ENCODE measurements at regions not wholly inside any gene's neighbourhood (a gene's known extent, or its start where the extent isn't known, plus 50 kb on each side); places are given as distances from the start of the nearest gene placed in this dataset.

DNA sequence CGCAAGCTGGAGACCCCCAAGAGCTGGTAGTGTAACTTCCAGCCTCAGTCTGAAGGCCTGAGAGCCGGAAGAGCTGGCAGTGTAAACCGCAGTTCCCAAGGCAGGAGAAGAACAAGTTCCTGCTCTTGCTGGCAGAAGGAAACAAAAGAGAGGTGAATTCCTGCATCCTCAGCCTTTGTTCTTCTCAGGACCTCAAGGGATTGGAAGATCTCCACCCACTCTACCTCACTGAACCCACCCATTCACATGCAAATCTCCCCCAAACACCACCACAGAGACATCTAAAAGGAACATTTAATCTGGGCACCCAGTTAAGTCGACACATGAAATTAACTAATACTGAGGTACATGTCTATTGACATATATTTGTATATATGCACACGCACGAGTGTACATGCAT lies 1310.3 kb downstream of the TBC1D22A start:
- H3K27ac ChIP-seq (ENCODE audit: low read length), result peak overlapping the region; percentile 99
- no peak overlapping the region for H2AFZ ChIP-seq (ENCODE audit: low read length)
- H3K9me3 ChIP-seq (ENCODE audit: low read length), result no peaks in the 10 kb centered on the region
- H3K9ac ChIP-seq (ENCODE audit: low read length), result peak overlapping the region; percentile 58
- no peaks in the 10 kb centered on the region for H3K79me2 ChIP-seq (ENCODE audit: low read length)
- H3K4me1 ChIP-seq (ENCODE audit: low read length), result peaks cover 78% of the 10 kb centered on the region
- H4K20me1 ChIP-seq (ENCODE audit: insufficient read depth, low read depth, low read length), result no peaks in the 10 kb centered on the region
- H3K9me2 ChIP-seq (replicated peaks; ENCODE audit: insufficient read depth, low read length), result no peaks in the 10 kb centered on the region
- peak overlapping the region; percentile 33; the same call in 1 of the 2 replicates for H3K4me3 ChIP-seq (ENCODE audit: low read length)
- H3K4me2 ChIP-seq (ENCODE audit: low read depth, low read length, poor library complexity, severe bottlenecking), result peak overlapping the region; percentile 79
- peak; percentile 74 for DNase-seq
- no peaks in the 10 kb centered on the region for H3K27me3 ChIP-seq (ENCODE audit: low read length)
- no peaks in the 10 kb centered on the region for H3K36me3 ChIP-seq (ENCODE audit: insufficient read depth, low read length)

GRCh38 chr22:48071828-48072227 lies 1309.4 kb downstream of the TBC1D22A start:
- Histone ChIP-seq H3K27ac (ENCODE audit: low read length) (peak overlapping the region; percentile 99), H3K9me3 (ENCODE audit: low read length) (no peaks in the 10 kb centered on the region), H3K9me2 (replicated peaks; ENCODE audit: insufficient read depth, low read length) (no peaks in the 10 kb centered on the region), H3K27me3 (ENCODE audit: low read length) (no peaks in the 10 kb centered on the region), H3K4me2 (ENCODE audit: low read depth, low read length, poor library complexity, severe bottlenecking) (peak overlapping the region; percentile 79), H3K79me2 (ENCODE audit: low read length) (no peaks in the 10 kb centered on the region), H3K4me1 (ENCODE audit: low read length) (peaks cover 69% of the 10 kb centered on the region), H3K9ac (ENCODE audit: low read length) (peak overlapping the region; percentile 72), H2AFZ (ENCODE audit: low read length) (no peak overlapping the region), H3K4me3 (ENCODE audit: low read length) (0 out of 2 replicates have a peak overlapping the region, but pooled peaks have one; percentile 44), H3K36me3 (ENCODE audit: insufficient read depth, low read length) (no peaks in the 10 kb centered on the region), H4K20me1 (ENCODE audit: insufficient read depth, low read depth, low read length) (no peaks in the 10 kb centered on the region)
- DNase-seq, result peak; percentile 97

DNA sequence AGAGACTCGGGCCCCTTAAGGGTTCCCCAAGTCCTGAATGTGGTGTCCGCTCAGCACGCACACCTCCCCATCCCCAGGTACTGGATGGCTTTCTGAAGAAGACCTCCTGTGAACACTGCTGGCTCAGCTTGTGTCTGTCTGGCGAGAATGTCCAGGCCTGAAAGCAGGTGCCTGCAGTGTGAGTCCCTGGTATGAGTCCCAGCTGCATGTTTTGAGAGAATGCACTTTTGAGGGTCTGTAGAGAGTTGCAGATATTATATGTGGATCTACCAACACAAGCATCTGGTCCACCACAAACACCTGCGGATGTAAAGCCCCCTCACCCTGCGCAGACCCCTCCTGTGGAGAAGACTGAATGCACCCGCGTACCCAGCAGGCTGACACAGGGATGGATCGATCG lies 1308.9 kb downstream of the TBC1D22A start:
- Histone ChIP-seq H3K9ac (ENCODE audit: low read length) (peak overlapping the region; percentile 72), H2AFZ (ENCODE audit: low read length) (no peak overlapping the region), H3K9me3 (ENCODE audit: low read length) (no peaks in the 10 kb centered on the region), H3K79me2 (ENCODE audit: low read length) (no peaks in the 10 kb centered on the region), H3K4me3 (ENCODE audit: low read length) (peak overlapping the region; percentile 44; the same call in 1 of the 2 replicates), H3K4me2 (ENCODE audit: low read depth, low read length, poor library complexity, severe bottlenecking) (peak overlapping the region; percentile 79), H3K4me1 (ENCODE audit: low read length) (peaks cover 64% of the 10 kb centered on the region), H3K9me2 (replicated peaks; ENCODE audit: insufficient read depth, low read length) (no peaks in the 10 kb centered on the region), H3K36me3 (ENCODE audit: insufficient read depth, low read length) (no peaks in the 10 kb centered on the region), H3K27me3 (ENCODE audit: low read length) (no peaks in the 10 kb centered on the region), H4K20me1 (ENCODE audit: insufficient read depth, low read depth, low read length) (no peaks in the 10 kb centered on the region), H3K27ac (ENCODE audit: low read length) (peak overlapping the region; percentile 99)
- peak; percentile 80 for DNase-seq

- Histone ChIP-seq H2AFZ (ENCODE audit: low read length) (no peak overlapping the region), H3K4me2 (ENCODE audit: low read depth, low read length, poor library complexity, severe bottlenecking) (peak overlapping the region; percentile 79)
Observed at GRCh38 chr22:48070760-48071159, 1308.3 kb downstream of the TBC1D22A start.

DNA sequence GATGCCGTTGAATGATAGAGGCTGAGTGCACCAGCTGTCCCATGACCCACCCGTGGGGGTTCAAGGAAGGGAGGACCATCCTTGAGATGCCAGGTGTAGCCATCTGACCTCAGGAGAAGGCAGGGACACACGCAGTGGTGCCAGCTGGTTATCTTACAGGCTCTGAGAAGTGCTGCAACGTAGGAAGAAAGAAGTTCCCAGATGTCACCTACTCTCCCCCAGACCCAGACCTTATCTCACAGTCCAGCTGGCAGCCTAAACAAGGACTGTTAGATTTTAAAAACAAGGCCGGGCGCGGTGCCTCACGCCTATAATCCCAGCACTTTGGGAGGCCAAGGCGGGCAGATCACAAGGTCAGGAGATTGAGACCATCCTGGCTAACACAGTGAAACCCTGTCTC lies 1307.6 kb downstream of the TBC1D22A start:
- DNase-seq, result no peak
- Histone ChIP-seq H3K4me3 (ENCODE audit: low read length) (no peak overlapping the region), H3K27ac (ENCODE audit: low read length) (peak overlapping the region; percentile 99), H3K9me3 (ENCODE audit: low read length) (no peaks in the 10 kb centered on the region), H2AFZ (ENCODE audit: low read length) (no peak overlapping the region), H3K79me2 (ENCODE audit: low read length) (no peaks in the 10 kb centered on the region), H3K9me2 (replicated peaks; ENCODE audit: insufficient read depth, low read length) (no peaks in the 10 kb centered on the region), H3K27me3 (ENCODE audit: low read length) (no peaks in the 10 kb centered on the region), H3K4me1 (ENCODE audit: low read length) (peaks cover 54% of the 10 kb centered on the region), H3K4me2 (ENCODE audit: low read depth, low read length, poor library complexity, severe bottlenecking) (no peak overlapping the region), H3K36me3 (ENCODE audit: insufficient read depth, low read length) (no peaks in the 10 kb centered on the region), H3K9ac (ENCODE audit: low read length) (peak overlapping the region; percentile 19; the same call in 1 of the 2 replicates), H4K20me1 (ENCODE audit: insufficient read depth, low read depth, low read length) (no peaks in the 10 kb centered on the region)

More at GRCh38 chr22:48070760-48071159, 1308.3 kb downstream of the TBC1D22A start:
- DNase-seq, result peak; percentile 93
- H3K9ac ChIP-seq (ENCODE audit: low read length), result peak overlapping the region; percentile 72
- no peaks in the 10 kb centered on the region for H3K9me2 ChIP-seq (replicated peaks; ENCODE audit: insufficient read depth, low read length)
- H3K4me3 ChIP-seq (ENCODE audit: low read length), result peak overlapping the region; percentile 44; the same call in 1 of the 2 replicates
- H3K36me3 ChIP-seq (ENCODE audit: insufficient read depth, low read length), result no peaks in the 10 kb centered on the region
- H3K79me2 ChIP-seq (ENCODE audit: low read length), result no peaks in the 10 kb centered on the region
- no peaks in the 10 kb centered on the region for H4K20me1 ChIP-seq (ENCODE audit: insufficient read depth, low read depth, low read length)
- no peaks in the 10 kb centered on the region for H3K9me3 ChIP-seq (ENCODE audit: low read length)
- no peaks in the 10 kb centered on the region for H3K27me3 ChIP-seq (ENCODE audit: low read length)
- peaks cover 59% of the 10 kb centered on the region for H3K4me1 ChIP-seq (ENCODE audit: low read length)
- peak overlapping the region; percentile 99 for H3K27ac ChIP-seq (ENCODE audit: low read length)

DNA sequence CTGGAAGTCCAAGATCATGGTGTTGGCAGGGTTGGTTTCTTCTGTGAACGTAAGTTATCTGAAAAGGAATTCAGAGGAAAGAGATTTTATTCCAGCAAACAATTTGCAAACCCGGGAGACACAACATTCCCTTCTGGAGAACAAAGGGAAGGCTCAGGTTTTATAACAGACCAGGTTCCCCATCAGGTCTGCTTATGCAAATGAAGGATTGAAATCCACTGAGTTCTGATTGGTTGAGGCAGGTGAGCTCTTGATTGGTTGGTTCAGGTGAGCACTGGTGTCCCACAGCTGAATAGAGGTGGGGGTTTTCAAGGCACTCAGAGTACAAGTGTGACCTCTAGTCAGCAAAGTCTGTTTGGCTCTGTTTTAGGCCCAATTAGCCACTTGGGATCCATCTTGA lies 1306.8 kb downstream of the TBC1D22A start:
- no peaks in the 10 kb centered on the region for H3K27me3 ChIP-seq (ENCODE audit: low read length)
- no peaks in the 10 kb centered on the region for H3K9me2 ChIP-seq (replicated peaks; ENCODE audit: insufficient read depth, low read length)
- DNase-seq, result no peak
- H3K9ac ChIP-seq (ENCODE audit: low read length), result no peak overlapping the region
- H3K36me3 ChIP-seq (ENCODE audit: insufficient read depth, low read length), result no peaks in the 10 kb centered on the region
- no peak overlapping the region for H3K4me3 ChIP-seq (ENCODE audit: low read length)
- H3K79me2 ChIP-seq (ENCODE audit: low read length), result no peaks in the 10 kb centered on the region
- H3K4me2 ChIP-seq (ENCODE audit: low read depth, low read length, poor library complexity, severe bottlenecking), result no peak overlapping the region
- H4K20me1 ChIP-seq (ENCODE audit: insufficient read depth, low read depth, low read length), result no peaks in the 10 kb centered on the region
- H2AFZ ChIP-seq (ENCODE audit: low read length), result no peak overlapping the region
- no peaks in the 10 kb centered on the region for H3K9me3 ChIP-seq (ENCODE audit: low read length)
- H3K27ac ChIP-seq (ENCODE audit: low read length), result peak overlapping the region; percentile 99
- peaks cover 52% of the 10 kb centered on the region for H3K4me1 ChIP-seq (ENCODE audit: low read length)

- Histone ChIP-seq H3K4me1 (ENCODE audit: low read length) (peaks cover 43% of the 10 kb centered on the region), H3K4me3 (ENCODE audit: low read length) (no peak overlapping the region), H3K9me2 (replicated peaks; ENCODE audit: insufficient read depth, low read length) (no peaks in the 10 kb centered on the region), H3K27ac (ENCODE audit: low read length) (no peak overlapping the region), H3K27me3 (ENCODE audit: low read length) (no peaks in the 10 kb centered on the region), H4K20me1 (ENCODE audit: insufficient read depth, low read depth, low read length) (no peaks in the 10 kb centered on the region), H3K4me2 (ENCODE audit: low read depth, low read length, poor library complexity, severe bottlenecking) (no peak overlapping the region), H3K79me2 (ENCODE audit: low read length) (no peaks in the 10 kb centered on the region), H3K9ac (ENCODE audit: low read length) (no peak overlapping the region), H3K36me3 (ENCODE audit: insufficient read depth, low read length) (no peaks in the 10 kb centered on the region), H2AFZ (ENCODE audit: low read length) (no peak overlapping the region), H3K9me3 (ENCODE audit: low read length) (no peaks in the 10 kb centered on the region)
- DNase-seq, result no peak
Observed at GRCh38 chr22:48068323-48068885, 1306.0 kb downstream of the TBC1D22A start.

GRCh38 chr22:48065892-48066291 lies 1303.4 kb downstream of the TBC1D22A start:
- Histone ChIP-seq H2AFZ (ENCODE audit: low read length) (no peak overlapping the region), H3K36me3 (ENCODE audit: insufficient read depth, low read length) (no peaks in the 10 kb centered on the region)

More at GRCh38 chr22:48065892-48066291, 1303.4 kb downstream of the TBC1D22A start:
- Histone ChIP-seq H3K9me3 (ENCODE audit: low read length) (no peaks in the 10 kb centered on the region), H3K9me2 (replicated peaks; ENCODE audit: insufficient read depth, low read length) (no peaks in the 10 kb centered on the region), H3K27ac (ENCODE audit: low read length) (no peak overlapping the region), H3K4me2 (ENCODE audit: low read depth, low read length, poor library complexity, severe bottlenecking) (no peak overlapping the region), H3K27me3 (ENCODE audit: low read length) (no peaks in the 10 kb centered on the region), H3K9ac (ENCODE audit: low read length) (no peak overlapping the region), H3K79me2 (ENCODE audit: low read length) (no peaks in the 10 kb centered on the region), H4K20me1 (ENCODE audit: insufficient read depth, low read depth, low read length) (no peaks in the 10 kb centered on the region), H3K4me1 (ENCODE audit: low read length) (peaks cover 19% of the 10 kb centered on the region), H3K4me3 (ENCODE audit: low read length) (no peak overlapping the region)
- no peak for DNase-seq

Data from Karpas-422 (cell line).